GM12878 (cell line): ENCODE measurements at regions not wholly inside any gene's neighbourhood (a gene's known extent, or its start where the extent isn't known, plus 50 kb on each side); places are given as distances from the start of the nearest gene placed in this dataset.

Experiments used
- GABPA ChIP-seq: IDR thresholded peaks from 2 replicates; pipeline ENCODE4 v1.6.1; 2014; ENCODE audit warnings: antibody characterized with exemption, low read depth, mild to moderate bottlenecking, inconsistent platforms
- RAD21 ChIP-seq: IDR thresholded peaks from 2 replicates; pipeline ENCODE4 v1.6.1; 2011; ENCODE audit warnings: mild to moderate bottlenecking, low read depth, low read length, moderate library complexity; ENCODE audit not compliant: insufficient read depth
- SMARCA5 ChIP-seq: fragments of 450-650 bp; IDR thresholded peaks from 2 replicates; pipeline ENCODE4 v1.6.1; 2017; ENCODE audit warnings: mild to moderate bottlenecking
- SPI1 ChIP-seq: IDR thresholded peaks from 2 replicates; pipeline ENCODE4 v1.6.1; 2011; ENCODE audit warnings: low read depth, mild to moderate bottlenecking, low read length, moderate library complexity, borderline replicate concordance; ENCODE audit not compliant: insufficient read depth
- TARDBP ChIP-seq: IDR thresholded peaks from 2 replicates; pipeline ENCODE4 v1.6.1; 2016; ENCODE audit warnings: borderline replicate concordance
- TF ChIP-seq, protein P1 (sequence below), 3 experiments: IDR thresholded peaks in 2 of 3; conservative IDR thresholded peaks in 1 of 3; 2 replicates each; pipeline ENCODE4 v1.5.1; 2011; ENCODE audit warnings: low read depth in 3 of 3, low read length in 3 of 3, mild to moderate bottlenecking in 3 of 3, control low read depth in 2 of 3, moderate library complexity in 2 of 3, inconsistent platforms in 1 of 3, mixed read lengths in 1 of 3; ENCODE audit not compliant: control insufficient read depth in 2 of 3, insufficient read depth in 1 of 3; ENCODE audit errors: extremely low read depth in 1 of 3

DNA sequence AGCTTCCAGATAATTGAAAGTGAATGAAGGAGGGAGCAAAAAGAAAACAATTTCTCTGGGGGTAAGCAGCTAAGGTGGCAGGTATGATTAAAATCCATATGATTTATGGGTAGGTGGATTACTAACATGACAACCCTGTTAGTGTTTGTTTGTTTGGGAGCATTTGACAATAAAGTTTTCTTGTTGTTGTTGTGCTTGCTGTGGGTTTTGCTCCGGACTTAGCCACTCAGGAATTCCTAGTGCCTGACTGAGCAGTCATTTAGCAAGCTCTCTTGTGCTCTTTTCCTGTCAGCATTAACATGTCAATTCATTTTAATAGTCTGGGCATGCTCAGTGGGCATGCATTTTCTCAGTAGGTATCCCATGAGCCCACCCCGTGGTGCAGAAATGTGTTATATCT lies 674.8 kb upstream of the ZEB2 start:
- TF ChIP-seq, protein P1, sequence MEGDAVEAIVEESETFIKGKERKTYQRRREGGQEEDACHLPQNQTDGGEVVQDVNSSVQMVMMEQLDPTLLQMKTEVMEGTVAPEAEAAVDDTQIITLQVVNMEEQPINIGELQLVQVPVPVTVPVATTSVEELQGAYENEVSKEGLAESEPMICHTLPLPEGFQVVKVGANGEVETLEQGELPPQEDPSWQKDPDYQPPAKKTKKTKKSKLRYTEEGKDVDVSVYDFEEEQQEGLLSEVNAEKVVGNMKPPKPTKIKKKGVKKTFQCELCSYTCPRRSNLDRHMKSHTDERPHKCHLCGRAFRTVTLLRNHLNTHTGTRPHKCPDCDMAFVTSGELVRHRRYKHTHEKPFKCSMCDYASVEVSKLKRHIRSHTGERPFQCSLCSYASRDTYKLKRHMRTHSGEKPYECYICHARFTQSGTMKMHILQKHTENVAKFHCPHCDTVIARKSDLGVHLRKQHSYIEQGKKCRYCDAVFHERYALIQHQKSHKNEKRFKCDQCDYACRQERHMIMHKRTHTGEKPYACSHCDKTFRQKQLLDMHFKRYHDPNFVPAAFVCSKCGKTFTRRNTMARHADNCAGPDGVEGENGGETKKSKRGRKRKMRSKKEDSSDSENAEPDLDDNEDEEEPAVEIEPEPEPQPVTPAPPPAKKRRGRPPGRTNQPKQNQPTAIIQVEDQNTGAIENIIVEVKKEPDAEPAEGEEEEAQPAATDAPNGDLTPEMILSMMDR (IDR thresholded peaks at IDR 0.05 in 2 of 3, conservative IDR thresholded peaks at IDR 0.05 in 1 of 3; ENCODE audit: control insufficient read depth in 2 of 3, extremely low read depth in 1 of 3, insufficient read depth in 1 of 3, low read depth in 3 of 3, low read length in 3 of 3): no peak
- no peak for TF ChIP-seq GABPA
- no peak for TF ChIP-seq SPI1
- TF ChIP-seq SMARCA5: no peak
- TF ChIP-seq TARDBP: no peak
- TF ChIP-seq RAD21: no peak
